CD4-positive, alpha-beta T cell treated with Interleukin-1 beta for 1 hour (primary cell): ENCODE measurements at regions not wholly inside any gene's neighbourhood (a gene's known extent, or its start where the extent isn't known, plus 50 kb on each side); places are given as distances from the start of the nearest gene placed in this dataset.
"Not testable (repeated sequence)": the region's sequence is repeated elsewhere in the genome, so short reads cannot be mapped to it uniquely, and the experiment has no call there.

Source experiments
- DNase-seq, 2 donors: peaks; one replicate each; pipeline ENCODE4 v3.0.0-alpha.2; 2020 to 2022

- no peak for DNase-seq
Observed at GRCh38 chrX:22818061-22818460, 181.7 kb upstream of the DDX53 start.

GRCh38 chrX:22855693-22856092 lies 144.1 kb upstream of the DDX53 start:
- no peak for DNase-seq

- no peak for DNase-seq
Observed at GRCh38 chrX:22859642-22860041, 140.1 kb upstream of the DDX53 start.

GRCh38 chrX:22866801-22867200 lies 133.0 kb upstream of the DDX53 start:
- not testable (repeated sequence) for DNase-seq

GRCh38 chrX:22882543-22882942 lies 117.2 kb upstream of the DDX53 start:
- no peak for DNase-seq

GRCh38 chrX:22889819-22890218 lies 109.9 kb upstream of the DDX53 start:
- DNase-seq, result no peak

- no peak for DNase-seq
Observed at GRCh38 chrX:22912616-22913015, 87.1 kb upstream of the DDX53 start.

- no peak for DNase-seq
Observed at GRCh38 chrX:22922961-22923360, 76.8 kb upstream of the DDX53 start.

GRCh38 chrX:22934640-22935039 lies 65.1 kb upstream of the DDX53 start:
- no peak for DNase-seq

GRCh38 chrX:22944945-22945344 lies 54.8 kb upstream of the DDX53 start:
- DNase-seq, result no peak
